ENCODE measurements at regions not wholly inside any gene's neighbourhood (a gene's known extent, or its start where the extent isn't known, plus 50 kb on each side); places are given as distances from the start of the nearest gene placed in this dataset.

GRCh38 chr5:13249854-13250253 is 694.6 kb downstream of the DNAH5 start:
- TF ChIP-seq ZNF274 (IDR thresholded peaks at IDR 0.05; ENCODE audit: low read depth, low read length) (no peak), YY1 (IDR thresholded peaks at IDR 0.05; ENCODE audit: insufficient read depth, insufficient read length) (no peak)

Data from NT2/D1 (cell line).